ENCODE measurements at regions not wholly inside any gene's neighbourhood (a gene's known extent, or its start where the extent isn't known, plus 50 kb on each side); places are given as distances from the start of the nearest gene placed in this dataset.

DNA sequence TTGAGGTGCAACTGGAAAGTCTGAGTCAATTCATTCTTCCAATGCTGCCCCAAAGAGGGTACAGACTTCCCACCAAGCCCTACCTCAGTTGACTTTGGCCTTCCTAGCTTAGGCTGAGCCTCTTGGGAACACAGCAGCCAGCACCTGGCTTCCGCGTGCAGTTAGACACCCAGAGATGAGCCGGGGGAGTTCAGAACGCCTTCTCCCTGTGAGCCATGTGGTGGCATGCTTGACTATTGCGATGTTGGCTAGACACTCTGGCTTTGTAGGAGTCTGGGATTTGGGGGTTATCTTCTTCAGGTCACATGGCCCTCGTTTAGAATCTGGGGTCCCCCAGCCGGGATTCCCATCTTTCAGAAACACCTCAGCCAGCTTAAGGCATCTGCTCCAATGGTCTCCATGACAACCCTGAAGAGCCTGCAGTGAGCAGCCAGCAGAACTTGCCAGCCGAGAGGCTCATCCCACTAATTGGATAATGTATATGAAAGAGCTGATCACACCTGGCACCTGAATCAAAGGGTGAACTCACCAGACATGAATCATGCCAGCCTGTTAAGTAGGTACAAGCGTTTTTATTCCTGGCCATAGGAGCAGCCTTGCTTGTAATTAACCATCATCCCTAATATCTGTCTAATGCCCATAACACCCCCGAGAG lies 167.5 kb downstream of the SYK start:
- TF ChIP-seq, protein P1, sequence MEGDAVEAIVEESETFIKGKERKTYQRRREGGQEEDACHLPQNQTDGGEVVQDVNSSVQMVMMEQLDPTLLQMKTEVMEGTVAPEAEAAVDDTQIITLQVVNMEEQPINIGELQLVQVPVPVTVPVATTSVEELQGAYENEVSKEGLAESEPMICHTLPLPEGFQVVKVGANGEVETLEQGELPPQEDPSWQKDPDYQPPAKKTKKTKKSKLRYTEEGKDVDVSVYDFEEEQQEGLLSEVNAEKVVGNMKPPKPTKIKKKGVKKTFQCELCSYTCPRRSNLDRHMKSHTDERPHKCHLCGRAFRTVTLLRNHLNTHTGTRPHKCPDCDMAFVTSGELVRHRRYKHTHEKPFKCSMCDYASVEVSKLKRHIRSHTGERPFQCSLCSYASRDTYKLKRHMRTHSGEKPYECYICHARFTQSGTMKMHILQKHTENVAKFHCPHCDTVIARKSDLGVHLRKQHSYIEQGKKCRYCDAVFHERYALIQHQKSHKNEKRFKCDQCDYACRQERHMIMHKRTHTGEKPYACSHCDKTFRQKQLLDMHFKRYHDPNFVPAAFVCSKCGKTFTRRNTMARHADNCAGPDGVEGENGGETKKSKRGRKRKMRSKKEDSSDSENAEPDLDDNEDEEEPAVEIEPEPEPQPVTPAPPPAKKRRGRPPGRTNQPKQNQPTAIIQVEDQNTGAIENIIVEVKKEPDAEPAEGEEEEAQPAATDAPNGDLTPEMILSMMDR (IDR thresholded peaks at IDR 0.05; ENCODE audit: extremely low read depth in 1 of 2, insufficient read depth in 1 of 2, low read depth in 1 of 2, low read length in 2 of 2): no peak
- no peak for TF ChIP-seq POLR2AphosphoS5 (IDR thresholded peaks at IDR 0.05; ENCODE audit: insufficient read depth, low read depth, low read length)
